ENCODE measurements at regions not wholly inside any gene's neighbourhood (a gene's known extent, or its start where the extent isn't known, plus 50 kb on each side); places are given as distances from the start of the nearest gene placed in this dataset.

- no peak for TF ChIP-seq CTCF (IDR thresholded peaks at IDR 0.05)
- TF ChIP-seq POLR2A (IDR thresholded peaks at IDR 0.05): no peak
These were observed 79.9 kb upstream of the CCDC167 start for GRCh38 chr6:37579444-37580067.

Measured in right lobe of liver (tissue), 4 donors.